ENCODE measurements at regions not wholly inside any gene's neighbourhood (a gene's known extent, or its start where the extent isn't known, plus 50 kb on each side); places are given as distances from the start of the nearest gene placed in this dataset.
A peak's percentile ranks its signal among the peaks of the same experiment; 100 is the strongest.

GRCh38 chr9:16309469-16310271 is 560.8 kb downstream of the BNC2 start:
- DNase-seq (ENCODE audit: low read depth, low spot score), result peak; percentile 52

- DNase-seq (ENCODE audit: low read depth, low spot score), result no peak
Observed at GRCh38 chr9:16310278-16311110, 560.0 kb downstream of the BNC2 start.

GRCh38 chr9:16312116-16312515 is 558.4 kb downstream of the BNC2 start:
- peak; percentile 88 for DNase-seq (ENCODE audit: low read depth, low spot score)

- no peak for DNase-seq (ENCODE audit: low read depth, low spot score)
Observed at GRCh38 chr9:16312962-16313546, 557.4 kb downstream of the BNC2 start.

- DNase-seq (ENCODE audit: low read depth, low spot score), result no peak
Observed at GRCh38 chr9:16314476-16314875, 556.0 kb downstream of the BNC2 start.

- no peak for DNase-seq (ENCODE audit: low read depth, low spot score)
Observed at GRCh38 chr9:16315720-16316119, 554.8 kb downstream of the BNC2 start.

GRCh38 chr9:16316456-16316855 is 554.0 kb downstream of the BNC2 start:
- no peak for DNase-seq (ENCODE audit: low read depth, low spot score)

GRCh38 chr9:16316911-16317817 is 553.3 kb downstream of the BNC2 start:
- DNase-seq (ENCODE audit: low read depth, low spot score), result no peak

- DNase-seq (ENCODE audit: low read depth, low spot score), result no peak
Observed at GRCh38 chr9:16318516-16319060, 551.9 kb downstream of the BNC2 start.

- no peak for DNase-seq (ENCODE audit: low read depth, low spot score)
Observed at GRCh38 chr9:16319646-16320045, 550.8 kb downstream of the BNC2 start.

GRCh38 chr9:16320338-16320902 is 550.0 kb downstream of the BNC2 start:
- no peak for DNase-seq (ENCODE audit: low read depth, low spot score)

GRCh38 chr9:16321461-16322119 is 548.9 kb downstream of the BNC2 start:
- no peak for DNase-seq (ENCODE audit: low read depth, low spot score)

GRCh38 chr9:16322849-16323248 is 547.6 kb downstream of the BNC2 start:
- DNase-seq (ENCODE audit: low read depth, low spot score), result no peak

GRCh38 chr9:16325966-16326365 is 544.5 kb downstream of the BNC2 start:
- DNase-seq (ENCODE audit: low read depth, low spot score), result no peak

- no peak for DNase-seq (ENCODE audit: low read depth, low spot score)
Observed at GRCh38 chr9:16328349-16328748, 542.1 kb downstream of the BNC2 start.

GRCh38 chr9:16329671-16330113 is 540.8 kb downstream of the BNC2 start:
- DNase-seq (ENCODE audit: low read depth, low spot score), result no peak

GRCh38 chr9:16331031-16331430 is 539.4 kb downstream of the BNC2 start:
- no peak for DNase-seq (ENCODE audit: low read depth, low spot score)

GRCh38 chr9:16331527-16331926 is 538.9 kb downstream of the BNC2 start:
- DNase-seq (ENCODE audit: low read depth, low spot score), result no peak

- no peak for DNase-seq (ENCODE audit: low read depth, low spot score)
Observed at GRCh38 chr9:16333691-16334090, 536.8 kb downstream of the BNC2 start.

All from brain pericyte (primary cell).